ENCODE measurements at regions not wholly inside any gene's neighbourhood (a gene's known extent, or its start where the extent isn't known, plus 50 kb on each side); places are given as distances from the start of the nearest gene placed in this dataset.
"Not testable (repeated sequence)": the region's sequence is repeated elsewhere in the genome, so short reads cannot be mapped to it uniquely, and the experiment has no call there.

DNA sequence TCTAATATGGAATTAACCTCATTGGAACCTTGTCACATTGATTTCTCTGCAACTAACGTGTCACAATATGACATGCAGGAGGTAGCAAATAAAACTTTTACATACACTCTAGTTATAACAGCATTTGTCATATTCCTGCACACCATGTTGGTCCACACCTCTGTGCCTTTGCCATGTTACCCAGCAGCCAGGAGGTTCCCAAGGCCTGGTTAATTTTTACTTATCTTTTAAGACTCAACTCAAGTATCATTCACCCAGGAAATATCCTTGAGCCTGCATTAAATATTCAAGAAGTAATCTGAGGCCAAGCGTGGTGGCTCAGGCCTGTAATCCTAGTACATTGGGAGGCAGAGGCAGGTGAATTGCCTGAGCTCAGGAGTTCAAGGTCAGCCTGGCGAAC is 447.2 kb upstream of the NR5A2 start:
- Histone ChIP-seq H3K4me3 (IDR thresholded peaks at IDR 0.05; ENCODE audit: insufficient read depth, low read depth, low read length) (no peak overlapping the region), H4K20me1 (ENCODE audit: insufficient read depth) (no peaks in the 10 kb centered on the region), H3K4me1 (ENCODE audit: low read depth, poor library complexity, severe bottlenecking) (no peaks in the 10 kb centered on the region), H3K79me2 (ENCODE audit: insufficient read depth, low read depth) (no peaks in the 10 kb centered on the region), H3K4me2 (no peak overlapping the region), H3K36me3 (ENCODE audit: insufficient read depth) (no peaks in the 10 kb centered on the region), H2AFZ (ENCODE audit: low read depth) (no peak overlapping the region), H3K27ac (no peak overlapping the region), H3K9ac (no peak overlapping the region), H3K27me3 (ENCODE audit: insufficient read depth, low read depth) (no peaks in the 10 kb centered on the region)
- TF ChIP-seq, protein P1, sequence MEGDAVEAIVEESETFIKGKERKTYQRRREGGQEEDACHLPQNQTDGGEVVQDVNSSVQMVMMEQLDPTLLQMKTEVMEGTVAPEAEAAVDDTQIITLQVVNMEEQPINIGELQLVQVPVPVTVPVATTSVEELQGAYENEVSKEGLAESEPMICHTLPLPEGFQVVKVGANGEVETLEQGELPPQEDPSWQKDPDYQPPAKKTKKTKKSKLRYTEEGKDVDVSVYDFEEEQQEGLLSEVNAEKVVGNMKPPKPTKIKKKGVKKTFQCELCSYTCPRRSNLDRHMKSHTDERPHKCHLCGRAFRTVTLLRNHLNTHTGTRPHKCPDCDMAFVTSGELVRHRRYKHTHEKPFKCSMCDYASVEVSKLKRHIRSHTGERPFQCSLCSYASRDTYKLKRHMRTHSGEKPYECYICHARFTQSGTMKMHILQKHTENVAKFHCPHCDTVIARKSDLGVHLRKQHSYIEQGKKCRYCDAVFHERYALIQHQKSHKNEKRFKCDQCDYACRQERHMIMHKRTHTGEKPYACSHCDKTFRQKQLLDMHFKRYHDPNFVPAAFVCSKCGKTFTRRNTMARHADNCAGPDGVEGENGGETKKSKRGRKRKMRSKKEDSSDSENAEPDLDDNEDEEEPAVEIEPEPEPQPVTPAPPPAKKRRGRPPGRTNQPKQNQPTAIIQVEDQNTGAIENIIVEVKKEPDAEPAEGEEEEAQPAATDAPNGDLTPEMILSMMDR (conservative IDR thresholded peaks at IDR 0.05; ENCODE audit: low read depth, low read length) = no peak

DNA sequence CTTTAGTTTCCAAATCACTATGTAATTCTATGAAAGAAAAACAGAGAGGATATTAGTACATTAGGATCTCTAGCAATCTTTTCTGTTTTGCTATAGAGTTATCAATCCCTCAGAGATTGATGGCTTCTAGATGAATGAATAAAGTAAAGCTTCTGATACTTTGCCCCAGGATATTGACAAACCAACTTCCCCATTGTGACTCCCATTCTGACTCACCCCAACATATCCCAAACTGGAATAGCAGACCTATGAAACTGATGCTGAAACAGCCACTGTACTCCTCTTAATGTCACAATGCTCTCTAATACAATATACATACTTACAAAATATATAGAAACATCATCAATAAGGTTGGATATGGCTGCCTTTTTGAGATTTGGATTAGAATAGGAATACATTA is 442.1 kb upstream of the NR5A2 start:
- H3K27ac ChIP-seq = no peak overlapping the region
- no peak overlapping the region for H3K4me3 ChIP-seq (IDR thresholded peaks at IDR 0.05; ENCODE audit: insufficient read depth, low read depth, low read length)
- H4K20me1 ChIP-seq (ENCODE audit: insufficient read depth) = no peaks in the 10 kb centered on the region
- H3K4me2 ChIP-seq = no peak overlapping the region
- no peaks in the 10 kb centered on the region for H3K4me1 ChIP-seq (ENCODE audit: low read depth, poor library complexity, severe bottlenecking)
- no peaks in the 10 kb centered on the region for H3K36me3 ChIP-seq (ENCODE audit: insufficient read depth)
- no peak overlapping the region for H2AFZ ChIP-seq (ENCODE audit: low read depth)
- no peaks in the 10 kb centered on the region for H3K79me2 ChIP-seq (ENCODE audit: insufficient read depth, low read depth)
- H3K9ac ChIP-seq = no peak overlapping the region
- TF ChIP-seq, protein P1 (conservative IDR thresholded peaks at IDR 0.05; ENCODE audit: low read depth, low read length) = no peak
- no peaks in the 10 kb centered on the region for H3K27me3 ChIP-seq (ENCODE audit: insufficient read depth, low read depth)

DNA sequence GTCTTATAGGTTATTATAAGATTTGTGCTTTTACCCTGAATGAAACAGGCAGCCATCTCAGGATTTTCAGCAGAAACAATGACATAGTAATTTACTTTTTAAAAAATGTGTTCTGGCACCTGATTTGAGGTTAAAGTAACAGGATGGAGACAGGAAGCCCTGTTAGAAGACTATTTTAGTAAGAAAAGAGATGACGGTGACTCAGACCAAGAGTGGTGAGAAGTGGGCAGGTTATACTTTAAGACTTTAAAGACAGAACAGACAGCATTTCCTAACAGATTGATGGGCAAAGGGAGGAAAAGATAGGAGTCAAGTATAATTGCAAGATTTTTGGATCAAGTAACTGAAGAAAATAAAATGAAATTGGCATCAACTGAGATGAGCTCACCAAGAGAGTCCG is 436.8 kb upstream of the NR5A2 start:
- no peaks in the 10 kb centered on the region for H3K4me1 ChIP-seq (ENCODE audit: low read depth, poor library complexity, severe bottlenecking)
- no peak overlapping the region for H3K27ac ChIP-seq
- no peaks in the 10 kb centered on the region for H3K79me2 ChIP-seq (ENCODE audit: insufficient read depth, low read depth)
- TF ChIP-seq, protein P1 (conservative IDR thresholded peaks at IDR 0.05; ENCODE audit: low read depth, low read length) = no peak
- no peak overlapping the region for H3K9ac ChIP-seq
- H3K36me3 ChIP-seq (ENCODE audit: insufficient read depth) = no peaks in the 10 kb centered on the region
- no peaks in the 10 kb centered on the region for H3K27me3 ChIP-seq (ENCODE audit: insufficient read depth, low read depth)
- H4K20me1 ChIP-seq (ENCODE audit: insufficient read depth) = no peaks in the 10 kb centered on the region
- H2AFZ ChIP-seq (ENCODE audit: low read depth) = no peak overlapping the region
- H3K4me2 ChIP-seq = no peak overlapping the region
- H3K4me3 ChIP-seq (IDR thresholded peaks at IDR 0.05; ENCODE audit: insufficient read depth, low read depth, low read length) = no peak overlapping the region

DNA sequence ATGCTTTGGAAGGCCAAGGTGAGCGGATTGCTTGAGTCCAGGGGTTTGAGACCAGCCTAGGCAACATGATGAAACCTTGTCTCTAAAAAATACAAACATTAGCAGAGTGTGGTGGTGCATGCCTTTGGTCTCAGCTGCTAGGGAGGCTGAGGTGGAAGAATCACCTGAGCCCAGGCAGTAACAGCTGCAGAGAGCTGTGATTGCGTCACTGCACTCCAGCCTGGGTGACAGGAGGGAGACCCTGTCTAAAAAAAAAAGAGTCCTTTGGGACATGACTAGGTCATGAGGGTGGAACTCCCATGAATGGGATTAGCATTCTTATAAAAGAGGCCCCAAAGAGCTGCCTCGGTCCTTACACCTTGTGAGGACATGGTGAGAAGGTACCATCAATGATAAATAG is 436.0 kb upstream of the NR5A2 start:
- no peaks in the 10 kb centered on the region for H3K4me1 ChIP-seq (ENCODE audit: low read depth, poor library complexity, severe bottlenecking)
- H4K20me1 ChIP-seq (ENCODE audit: insufficient read depth) = no peaks in the 10 kb centered on the region
- no peaks in the 10 kb centered on the region for H3K79me2 ChIP-seq (ENCODE audit: insufficient read depth, low read depth)
- no peak overlapping the region for H3K27ac ChIP-seq
- no peak overlapping the region for H3K9ac ChIP-seq
- no peak overlapping the region for H3K4me3 ChIP-seq (IDR thresholded peaks at IDR 0.05; ENCODE audit: insufficient read depth, low read depth, low read length)
- H3K36me3 ChIP-seq (ENCODE audit: insufficient read depth) = no peaks in the 10 kb centered on the region
- TF ChIP-seq, protein P1 (conservative IDR thresholded peaks at IDR 0.05; ENCODE audit: low read depth, low read length) = no peak
- H3K27me3 ChIP-seq (ENCODE audit: insufficient read depth, low read depth) = no peaks in the 10 kb centered on the region
- H2AFZ ChIP-seq (ENCODE audit: low read depth) = no peak overlapping the region
- no peak overlapping the region for H3K4me2 ChIP-seq

DNA sequence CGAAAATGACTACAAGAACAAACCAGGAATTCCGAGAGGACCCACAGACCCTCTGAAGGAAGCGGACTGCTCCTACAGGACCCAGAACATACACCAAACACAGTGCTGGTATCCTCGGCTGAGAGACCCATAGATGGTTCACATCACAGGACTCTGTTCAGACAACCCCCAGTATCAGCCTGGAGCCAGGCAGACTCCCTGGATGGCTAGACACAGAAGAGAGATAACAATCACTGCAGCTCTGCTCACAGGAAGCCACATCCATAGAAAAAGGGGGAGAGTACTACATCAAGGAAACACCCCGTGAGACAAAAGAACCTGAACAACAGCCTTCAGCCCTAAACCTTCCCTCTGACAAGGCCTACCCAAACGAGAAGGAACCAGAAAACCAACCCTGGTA is 434.0 kb upstream of the NR5A2 start:
- H3K36me3 ChIP-seq (ENCODE audit: insufficient read depth) = no peaks in the 10 kb centered on the region
- no peak overlapping the region for H3K4me2 ChIP-seq
- H4K20me1 ChIP-seq (ENCODE audit: insufficient read depth) = no peaks in the 10 kb centered on the region
- TF ChIP-seq, protein P1 (conservative IDR thresholded peaks at IDR 0.05; ENCODE audit: low read depth, low read length) = no peak
- H3K4me1 ChIP-seq (ENCODE audit: low read depth, poor library complexity, severe bottlenecking) = no peaks in the 10 kb centered on the region
- H3K4me3 ChIP-seq (IDR thresholded peaks at IDR 0.05; ENCODE audit: insufficient read depth, low read depth, low read length) = no peak overlapping the region
- no peak overlapping the region for H3K9ac ChIP-seq
- H3K79me2 ChIP-seq (ENCODE audit: insufficient read depth, low read depth) = no peaks in the 10 kb centered on the region
- H3K27me3 ChIP-seq (ENCODE audit: insufficient read depth, low read depth) = no peaks in the 10 kb centered on the region
- H3K27ac ChIP-seq = no peak overlapping the region
- H2AFZ ChIP-seq (ENCODE audit: low read depth) = no peak overlapping the region

DNA sequence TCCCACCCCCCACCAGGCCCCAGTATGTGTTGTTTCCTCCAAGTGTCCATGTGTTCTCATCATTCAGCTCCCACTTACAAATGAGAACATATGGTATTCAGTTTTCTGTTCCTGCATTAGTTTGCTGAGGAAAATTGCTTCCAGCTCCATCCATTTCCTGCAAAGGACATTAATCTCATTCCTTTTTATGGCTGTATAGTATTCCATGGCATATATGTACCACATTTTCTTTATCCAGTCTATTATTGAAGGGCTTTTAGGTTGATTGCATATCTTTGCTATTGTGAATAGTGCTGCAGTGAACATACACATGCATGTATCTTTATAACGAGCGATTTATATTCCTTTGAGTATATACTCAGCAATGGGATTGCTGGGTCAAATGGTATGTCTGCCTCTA is 431.1 kb upstream of the NR5A2 start:
- H3K79me2 ChIP-seq (ENCODE audit: insufficient read depth, low read depth); H4K20me1 ChIP-seq (ENCODE audit: insufficient read depth): not testable (repeated sequence)

More for the DNA sequence above, 431.1 kb upstream of the NR5A2 start:
- H3K9ac ChIP-seq; H3K36me3 ChIP-seq (ENCODE audit: insufficient read depth); H3K4me3 ChIP-seq (IDR thresholded peaks at IDR 0.05; ENCODE audit: insufficient read depth, low read depth, low read length); H2AFZ ChIP-seq (ENCODE audit: low read depth); H3K27ac ChIP-seq; H3K4me2 ChIP-seq; H3K27me3 ChIP-seq (ENCODE audit: insufficient read depth, low read depth); H3K4me1 ChIP-seq (ENCODE audit: low read depth, poor library complexity, severe bottlenecking): not testable (repeated sequence)
